ENCODE measurements at regions not wholly inside any gene's neighbourhood (a gene's known extent, or its start where the extent isn't known, plus 50 kb on each side); places are given as distances from the start of the nearest gene placed in this dataset.

GRCh38 chr20:52269321-52269720, 77.7 kb upstream of the ZFP64 start:
- Histone ChIP-seq H3K4me3 (no peak overlapping the region), H3K27ac (no peak overlapping the region)
- no peak for DNase-seq (ENCODE audit: low spot score)
- TF ChIP-seq, protein P1, sequence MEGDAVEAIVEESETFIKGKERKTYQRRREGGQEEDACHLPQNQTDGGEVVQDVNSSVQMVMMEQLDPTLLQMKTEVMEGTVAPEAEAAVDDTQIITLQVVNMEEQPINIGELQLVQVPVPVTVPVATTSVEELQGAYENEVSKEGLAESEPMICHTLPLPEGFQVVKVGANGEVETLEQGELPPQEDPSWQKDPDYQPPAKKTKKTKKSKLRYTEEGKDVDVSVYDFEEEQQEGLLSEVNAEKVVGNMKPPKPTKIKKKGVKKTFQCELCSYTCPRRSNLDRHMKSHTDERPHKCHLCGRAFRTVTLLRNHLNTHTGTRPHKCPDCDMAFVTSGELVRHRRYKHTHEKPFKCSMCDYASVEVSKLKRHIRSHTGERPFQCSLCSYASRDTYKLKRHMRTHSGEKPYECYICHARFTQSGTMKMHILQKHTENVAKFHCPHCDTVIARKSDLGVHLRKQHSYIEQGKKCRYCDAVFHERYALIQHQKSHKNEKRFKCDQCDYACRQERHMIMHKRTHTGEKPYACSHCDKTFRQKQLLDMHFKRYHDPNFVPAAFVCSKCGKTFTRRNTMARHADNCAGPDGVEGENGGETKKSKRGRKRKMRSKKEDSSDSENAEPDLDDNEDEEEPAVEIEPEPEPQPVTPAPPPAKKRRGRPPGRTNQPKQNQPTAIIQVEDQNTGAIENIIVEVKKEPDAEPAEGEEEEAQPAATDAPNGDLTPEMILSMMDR (IDR thresholded peaks at IDR 0.05), result no peak

DNA sequence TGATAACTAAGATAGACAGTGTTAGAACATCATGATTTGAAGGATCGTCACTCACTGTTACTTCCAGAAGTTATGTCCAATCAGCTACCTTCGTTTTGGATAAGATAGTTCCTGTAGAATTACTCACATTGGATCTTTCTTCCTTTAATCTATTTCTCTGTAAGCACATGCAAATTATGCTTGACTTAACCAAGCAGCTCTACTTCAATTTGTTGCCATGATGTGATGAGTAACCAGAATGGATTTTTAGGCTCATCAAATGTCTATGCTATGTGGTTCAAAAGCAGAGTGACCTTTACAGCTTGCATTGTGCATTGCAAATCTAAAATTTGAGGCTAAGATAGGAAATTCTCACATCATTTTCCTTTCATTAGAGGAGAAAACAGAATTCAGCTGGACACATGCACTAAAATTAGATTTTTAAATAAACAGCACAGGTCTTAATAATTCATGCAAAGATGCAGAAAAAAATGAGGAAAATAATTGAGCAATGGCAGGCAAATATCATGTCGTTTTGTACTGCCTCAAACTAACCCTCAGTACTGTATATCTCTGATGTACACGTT, 76.7 kb upstream of the ZFP64 start:
- Histone ChIP-seq H3K27ac (no peak overlapping the region), H3K4me3 (no peak overlapping the region)
- DNase-seq (ENCODE audit: low spot score), result no peak
- TF ChIP-seq, protein P1 (IDR thresholded peaks at IDR 0.05), result no peak

GRCh38 chr20:52267418-52267817, 75.8 kb upstream of the ZFP64 start:
- TF ChIP-seq, protein P1 (IDR thresholded peaks at IDR 0.05), result no peak
- no peak for DNase-seq (ENCODE audit: low spot score)
- no peak overlapping the region for H3K4me3 ChIP-seq
- no peak overlapping the region for H3K27ac ChIP-seq

GRCh38 chr20:52263757-52264156, 72.2 kb upstream of the ZFP64 start:
- H3K27ac ChIP-seq, result no peak overlapping the region
- TF ChIP-seq, protein P1 (IDR thresholded peaks at IDR 0.05), result no peak
- H3K4me3 ChIP-seq, result no peak overlapping the region
- DNase-seq (ENCODE audit: low spot score), result no peak

DNA sequence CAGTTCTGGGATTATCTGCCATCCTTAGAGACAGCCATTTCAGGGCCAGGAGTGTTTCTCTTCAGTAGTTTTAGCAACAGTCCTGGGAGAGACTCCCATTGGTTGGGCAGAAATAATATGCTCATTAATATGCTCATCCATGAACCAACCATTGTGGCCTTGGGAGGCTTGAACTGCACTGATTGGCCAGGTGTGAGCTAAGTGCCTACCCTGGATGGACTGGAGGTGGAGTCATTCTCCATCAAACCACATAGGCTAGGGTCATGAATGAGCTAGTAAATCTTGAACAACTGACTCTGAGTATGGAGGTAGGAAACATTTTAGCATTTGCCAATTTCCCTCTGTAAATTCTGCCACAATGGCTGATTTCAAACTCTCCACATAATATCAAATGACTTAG, 70.2 kb upstream of the ZFP64 start:
- DNase-seq (ENCODE audit: low spot score), result no peak
- no peak overlapping the region for H3K27ac ChIP-seq
- H3K4me3 ChIP-seq, result no peak overlapping the region
- TF ChIP-seq, protein P1 (IDR thresholded peaks at IDR 0.05), result no peak

GRCh38 chr20:52259295-52259694, 67.7 kb upstream of the ZFP64 start:
- no peak for DNase-seq (ENCODE audit: low spot score)
- Histone ChIP-seq H3K27ac (no peak overlapping the region), H3K4me3 (no peak overlapping the region)
- TF ChIP-seq, protein P1 (IDR thresholded peaks at IDR 0.05), result no peak

DNA sequence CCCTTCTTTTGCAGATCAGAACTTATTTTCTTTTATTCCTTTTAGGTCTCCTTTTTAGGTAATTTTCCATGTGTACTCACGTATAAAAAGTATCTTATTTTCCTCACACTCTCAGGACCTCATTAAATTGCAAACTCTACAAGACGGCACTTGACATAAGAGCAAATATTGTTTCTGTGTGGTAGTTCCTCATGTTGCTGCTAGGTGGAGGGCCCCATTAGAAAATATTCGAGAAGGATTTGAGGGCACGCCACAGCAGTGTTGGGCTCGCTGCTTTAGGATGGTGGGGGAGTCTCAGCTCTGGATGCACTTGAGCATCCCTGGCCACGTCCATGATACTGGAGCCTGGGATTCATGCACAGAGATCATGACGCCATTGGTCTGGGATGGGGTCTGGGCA, 64.9 kb upstream of the ZFP64 start:
- DNase-seq (ENCODE audit: low spot score), result no peak
- TF ChIP-seq, protein P1 (IDR thresholded peaks at IDR 0.05), result no peak
- Histone ChIP-seq H3K4me3 (no peak overlapping the region), H3K27ac (no peak overlapping the region)

Data from coronary artery (tissue), 2 donors.